HPDE6-E6E7 (cell line): ENCODE measurements at regions not wholly inside any gene's neighbourhood (a gene's known extent, or its start where the extent isn't known, plus 50 kb on each side); places are given as distances from the start of the nearest gene placed in this dataset.
"Not testable (repeated sequence)": the region's sequence is repeated elsewhere in the genome, so short reads cannot be mapped to it uniquely, and the experiment has no call there.

ENCODE experiments used
- DNase-seq: peaks from one replicate; pipeline ENCODE4 v3.0.0; 2011; ENCODE audit warnings: missing footprints; ENCODE audit errors: extremely low spot score

DNA sequence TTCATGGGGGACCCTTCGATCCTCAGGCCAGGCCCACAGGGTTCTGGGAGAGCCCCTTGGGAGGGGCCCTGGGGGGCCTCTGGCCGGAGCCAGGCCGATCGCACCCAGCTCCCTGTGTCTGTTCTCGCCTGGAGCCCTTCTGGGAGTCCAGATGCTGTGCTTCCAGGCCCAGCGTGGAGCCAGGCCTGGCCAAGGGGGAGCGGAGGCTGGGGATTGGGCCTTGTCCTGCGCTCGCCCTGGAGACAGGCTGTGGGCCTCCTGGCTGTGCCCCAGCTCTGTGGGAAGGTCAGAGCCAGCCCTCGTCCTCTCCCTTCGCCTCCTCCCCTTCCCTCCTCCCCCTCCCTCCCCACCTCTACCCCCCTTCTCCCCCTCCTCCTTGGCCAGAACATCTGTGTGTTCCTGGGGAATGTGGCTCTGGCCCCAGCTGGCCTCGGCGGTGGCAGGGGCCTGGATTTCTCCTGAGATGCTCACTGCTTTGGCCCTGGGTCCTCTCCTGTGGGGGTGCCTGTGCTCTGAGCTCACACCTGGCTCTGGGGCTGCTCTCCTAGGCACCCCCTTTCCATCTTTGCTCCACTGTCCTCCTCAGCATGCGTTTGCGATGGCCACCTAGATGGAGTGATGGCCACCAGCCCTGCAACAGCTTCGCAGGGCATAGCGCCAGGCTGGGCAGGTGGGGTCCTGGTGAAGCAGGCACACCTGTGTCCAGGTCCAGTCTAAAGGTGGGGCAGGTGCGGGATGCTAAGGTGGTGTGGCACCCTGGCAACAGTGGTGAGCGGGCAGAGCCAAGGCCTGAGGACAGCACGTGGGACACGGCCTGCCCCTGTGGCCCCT is 90.6 kb upstream of the CIBAR2 start:
- no peak for DNase-seq

DNA sequence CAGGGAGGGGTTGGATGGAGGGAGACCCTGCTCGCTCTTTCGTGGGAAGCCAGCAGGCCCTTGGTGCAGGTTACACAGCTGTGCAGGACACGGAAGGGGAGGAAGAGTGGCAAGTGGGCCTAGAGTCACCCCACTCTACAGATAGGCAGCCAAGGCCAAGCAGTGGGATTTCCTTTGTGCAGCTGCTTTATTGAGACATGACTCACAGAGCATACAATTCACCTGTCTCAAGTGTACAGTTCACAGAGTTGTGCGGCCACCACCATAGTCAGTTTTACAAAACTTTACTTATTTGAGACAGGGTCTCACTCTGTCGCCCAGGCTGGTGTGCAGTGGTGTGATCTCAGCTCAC is 91.2 kb upstream of the CIBAR2 start:
- DNase-seq, result no peak

DNA sequence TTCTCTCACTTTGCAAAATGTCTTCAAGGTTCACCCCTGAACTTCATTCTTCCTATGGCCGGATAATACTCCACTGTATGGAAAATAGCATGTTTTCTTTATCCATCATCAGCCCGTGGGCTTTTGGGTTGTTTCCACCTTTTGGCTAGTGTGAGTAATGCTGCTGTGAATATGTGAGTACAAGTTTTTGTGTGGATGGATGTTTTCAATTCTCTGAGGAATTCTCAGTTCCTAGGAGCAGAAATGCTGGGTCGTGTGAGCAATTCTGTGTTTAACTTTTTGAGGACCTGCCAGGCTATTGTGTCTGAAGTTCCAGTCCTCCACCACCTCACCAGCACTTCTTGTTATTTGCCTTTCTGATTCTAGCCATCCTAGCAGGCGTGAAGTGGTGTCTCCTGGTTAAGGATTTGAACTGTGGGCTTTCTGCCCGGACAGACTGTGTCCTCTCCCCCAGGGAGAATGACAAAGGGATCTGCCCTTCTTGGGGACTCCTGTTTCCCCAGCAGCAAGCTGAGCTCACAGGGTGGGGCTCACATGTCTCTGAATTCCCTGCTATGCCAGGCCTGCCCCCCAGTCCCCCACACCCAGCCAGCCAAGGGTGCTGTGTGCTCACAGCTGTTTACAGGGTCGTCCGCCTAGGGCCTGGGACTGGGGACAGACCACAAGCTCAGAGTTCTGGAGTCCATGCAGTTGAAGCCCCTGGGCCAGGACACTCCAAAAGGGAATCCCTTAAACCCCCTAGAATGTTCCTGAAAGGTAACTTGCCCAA is 92.2 kb upstream of the CIBAR2 start:
- no peak for DNase-seq

DNA sequence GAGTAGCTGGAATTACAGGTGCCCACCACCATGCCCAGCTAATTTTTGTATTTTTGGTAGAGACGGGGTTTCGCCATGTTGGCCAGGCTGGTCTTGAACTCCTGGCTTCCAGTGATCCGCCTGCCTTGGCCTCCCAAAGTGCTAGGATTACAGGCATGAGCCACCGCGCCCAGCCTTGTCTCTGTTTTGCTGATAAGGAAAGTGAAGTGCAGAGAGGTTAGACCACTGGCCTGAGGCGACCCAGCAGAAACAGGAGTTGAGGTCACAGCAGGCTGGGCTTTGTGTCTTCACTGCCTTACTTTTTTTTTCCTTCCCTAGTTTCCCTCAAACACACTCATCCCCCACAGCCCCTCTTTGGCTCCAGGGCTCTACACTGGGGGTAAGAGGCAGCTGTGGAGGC is 93.0 kb upstream of the CIBAR2 start:
- not testable (repeated sequence) for DNase-seq

DNA sequence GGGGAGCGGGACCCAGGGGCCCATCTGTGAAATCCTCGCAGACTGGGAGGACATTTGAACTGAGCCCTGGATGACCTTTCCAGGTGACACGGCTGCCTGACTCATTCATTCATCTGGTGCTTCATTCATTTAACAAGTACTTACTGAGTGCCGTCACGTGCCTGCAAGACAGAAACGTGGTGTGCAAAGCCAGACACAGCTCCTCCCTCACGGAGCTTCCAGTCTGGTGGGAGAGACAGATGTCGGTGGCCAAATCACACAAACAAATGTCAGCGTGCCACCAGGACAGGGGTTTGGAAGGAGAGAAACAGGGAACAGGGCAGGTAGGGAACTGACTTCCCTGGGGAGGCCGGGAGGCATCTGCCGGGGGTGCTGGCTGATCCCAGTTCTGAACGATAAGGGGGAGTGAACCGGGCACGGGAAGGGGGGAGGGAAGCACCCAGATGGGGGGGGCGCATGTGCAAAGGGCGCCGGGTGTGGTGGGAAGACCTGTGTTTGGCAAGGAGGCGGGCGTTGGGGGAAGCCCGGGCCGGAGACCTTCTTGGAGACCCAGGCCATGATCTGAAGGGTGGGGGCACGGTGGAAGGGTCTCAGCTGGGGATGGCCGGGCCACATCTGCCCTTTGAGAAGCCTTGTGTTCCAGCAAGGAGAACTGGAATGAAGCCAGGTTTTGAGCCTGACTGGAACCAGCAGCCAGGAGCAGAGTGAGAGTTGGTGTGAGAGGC is 93.6 kb upstream of the CIBAR2 start:
- no peak for DNase-seq

DNA sequence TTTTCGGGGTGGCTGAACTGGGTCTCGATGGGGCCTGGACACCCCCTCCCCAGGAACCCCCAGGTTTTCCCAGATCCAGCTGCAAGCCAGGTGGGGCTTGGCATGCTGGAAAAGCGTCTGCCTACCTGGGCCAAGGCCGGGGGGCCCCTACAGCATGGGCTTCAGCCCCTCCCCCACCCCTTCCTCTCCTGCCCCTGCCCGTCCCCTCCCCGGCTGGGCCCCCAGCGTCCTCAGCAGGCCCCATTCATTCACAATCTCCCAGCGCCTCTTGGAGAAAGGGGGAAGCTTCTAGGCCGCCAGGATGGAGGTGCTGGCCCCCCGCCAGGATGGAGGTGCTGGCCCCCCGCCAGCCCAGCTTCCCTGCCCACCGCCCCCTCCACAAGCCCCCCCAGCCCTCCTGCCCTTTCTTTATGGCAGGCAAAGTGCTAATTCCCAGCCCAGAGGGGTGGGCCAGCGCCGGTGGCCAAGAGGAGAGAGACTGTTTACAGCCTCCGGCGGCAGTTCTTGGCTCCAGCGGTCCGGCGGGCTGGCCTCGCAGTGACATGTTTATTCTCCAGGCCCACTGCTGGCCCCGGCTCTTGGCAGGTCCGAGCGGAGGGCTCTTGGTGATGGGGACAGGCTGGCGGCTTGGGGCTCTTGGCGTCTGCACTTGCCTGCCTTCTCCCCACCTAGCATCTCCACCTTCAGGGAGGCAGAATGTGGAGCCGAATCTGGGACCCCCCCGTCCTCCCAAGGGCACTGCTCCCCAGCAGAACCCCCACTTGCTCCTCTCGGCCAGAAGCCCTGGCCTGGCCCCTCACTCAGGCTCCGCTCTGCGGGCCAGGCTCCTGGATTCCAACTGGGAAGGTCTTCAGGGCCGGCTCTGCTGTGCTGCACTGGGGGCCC is 94.4 kb upstream of the CIBAR2 start:
- no peak for DNase-seq

DNA sequence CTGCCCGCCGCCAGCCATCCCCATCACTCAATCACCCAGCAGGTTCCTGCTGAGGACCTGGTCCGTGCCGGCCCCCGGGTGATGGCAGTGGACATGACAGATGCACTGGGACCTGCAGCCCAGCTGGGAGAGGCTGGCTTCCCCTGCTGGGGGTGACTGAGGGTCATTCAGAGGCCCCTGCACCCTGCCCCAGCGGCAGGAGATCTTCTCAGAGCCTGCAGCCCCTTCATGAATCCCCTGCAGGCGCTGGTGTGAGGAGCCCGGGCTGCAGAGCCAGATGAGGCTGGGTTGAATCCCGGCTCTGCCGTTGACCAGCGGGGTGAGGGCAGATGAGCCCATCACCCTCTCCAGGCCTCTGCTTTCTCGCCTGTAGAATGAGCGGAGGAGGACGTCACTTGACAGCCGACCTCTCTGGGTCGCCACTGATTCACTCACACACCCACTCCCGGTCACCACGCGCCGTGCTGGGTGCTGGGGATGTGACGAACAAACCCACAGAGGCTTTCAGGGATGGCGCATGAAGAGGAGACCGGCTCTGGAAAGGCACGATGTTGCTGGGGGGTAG is 95.2 kb upstream of the CIBAR2 start:
- DNase-seq, result no peak

DNA sequence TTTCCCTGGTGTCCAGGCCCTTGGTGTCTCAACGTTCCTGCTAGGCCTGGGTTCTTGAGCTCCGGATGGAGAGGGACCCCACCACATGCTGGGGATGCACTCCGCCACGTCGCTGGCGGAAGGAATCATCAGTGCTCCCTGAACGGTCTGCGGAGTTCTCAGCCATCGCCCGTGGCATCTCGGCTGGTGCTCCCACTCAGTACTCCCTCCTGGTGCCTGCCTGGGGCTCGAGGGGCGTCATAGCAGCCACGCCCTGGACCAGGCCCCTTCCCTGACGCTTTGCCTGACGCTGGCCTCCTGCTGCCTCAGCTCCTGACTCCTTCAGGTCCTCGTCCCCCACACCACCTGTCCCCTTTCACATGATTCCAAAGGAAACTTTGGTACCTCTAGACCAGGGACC is 95.9 kb upstream of the CIBAR2 start:
- DNase-seq, result no peak

DNA sequence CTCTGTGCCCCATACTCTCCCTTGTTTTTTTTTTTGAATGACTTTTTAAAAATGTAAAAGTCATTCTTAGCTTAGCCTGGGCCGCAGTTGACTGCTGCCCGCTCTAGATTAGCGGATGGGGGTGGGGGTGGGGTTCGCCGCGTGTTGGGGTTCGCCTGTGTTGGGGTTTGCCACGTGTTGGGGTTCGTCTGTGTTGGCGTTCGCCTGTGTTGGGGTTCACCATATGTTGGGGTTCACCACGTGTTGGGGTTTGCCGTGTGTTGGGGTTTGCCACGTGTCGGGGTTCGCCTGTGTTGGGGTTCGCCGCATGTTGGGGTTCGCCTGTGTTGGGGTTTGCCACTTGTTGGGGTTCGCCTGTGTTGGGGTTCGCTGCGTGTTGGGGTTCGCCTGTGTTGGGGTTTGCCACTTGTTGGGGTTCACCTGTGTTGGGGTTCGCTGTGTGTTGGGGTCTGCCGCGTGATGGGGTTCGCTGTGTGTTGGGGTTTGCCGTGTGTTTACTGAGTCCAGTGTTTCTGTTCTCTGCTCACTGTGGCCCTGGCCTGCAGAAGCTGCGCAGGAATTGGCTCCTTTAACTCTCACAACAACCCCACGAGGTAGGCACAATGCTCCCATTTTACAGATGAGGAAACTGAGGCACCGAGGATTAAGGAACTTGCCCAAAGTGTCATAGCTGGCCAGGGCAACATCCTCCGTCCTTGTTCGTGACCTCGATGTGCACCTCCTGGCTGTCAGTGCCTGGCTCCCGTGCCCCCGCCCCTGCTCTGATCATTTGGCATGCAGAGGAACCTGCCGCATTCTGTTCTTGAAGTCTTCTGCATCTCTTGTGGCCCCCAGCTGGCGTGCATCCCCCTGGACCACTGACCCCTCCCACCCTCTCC is 96.6 kb upstream of the CIBAR2 start:
- no peak for DNase-seq

DNA sequence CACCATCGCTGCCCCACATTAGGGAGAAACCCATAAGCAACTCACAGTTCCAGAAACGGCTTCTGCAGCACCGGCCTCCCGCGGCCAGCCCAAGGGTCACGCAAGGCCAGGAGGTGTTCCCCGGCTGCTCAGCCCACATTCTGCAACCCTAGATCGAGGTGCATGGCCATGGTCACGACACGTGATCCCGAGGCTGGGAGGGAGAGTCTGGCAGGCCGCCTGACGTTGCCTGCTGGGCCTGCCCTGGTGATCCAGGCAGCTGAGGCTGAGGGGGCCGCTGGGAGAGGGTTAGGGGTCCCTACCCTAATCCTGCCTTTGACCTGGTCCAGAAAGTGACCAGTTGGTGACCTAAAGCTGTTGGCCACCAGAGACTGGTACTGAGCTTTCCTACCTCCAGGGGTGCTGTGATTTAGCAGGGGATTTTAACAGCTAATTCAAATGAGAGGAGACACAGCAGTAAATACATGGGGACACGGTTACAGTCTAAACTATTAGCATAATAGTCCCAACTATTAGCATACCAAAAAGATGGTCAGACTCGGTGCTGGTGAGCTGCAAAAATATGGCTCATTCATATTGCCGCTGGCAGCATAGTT is 97.4 kb upstream of the CIBAR2 start:
- no peak for DNase-seq

DNA sequence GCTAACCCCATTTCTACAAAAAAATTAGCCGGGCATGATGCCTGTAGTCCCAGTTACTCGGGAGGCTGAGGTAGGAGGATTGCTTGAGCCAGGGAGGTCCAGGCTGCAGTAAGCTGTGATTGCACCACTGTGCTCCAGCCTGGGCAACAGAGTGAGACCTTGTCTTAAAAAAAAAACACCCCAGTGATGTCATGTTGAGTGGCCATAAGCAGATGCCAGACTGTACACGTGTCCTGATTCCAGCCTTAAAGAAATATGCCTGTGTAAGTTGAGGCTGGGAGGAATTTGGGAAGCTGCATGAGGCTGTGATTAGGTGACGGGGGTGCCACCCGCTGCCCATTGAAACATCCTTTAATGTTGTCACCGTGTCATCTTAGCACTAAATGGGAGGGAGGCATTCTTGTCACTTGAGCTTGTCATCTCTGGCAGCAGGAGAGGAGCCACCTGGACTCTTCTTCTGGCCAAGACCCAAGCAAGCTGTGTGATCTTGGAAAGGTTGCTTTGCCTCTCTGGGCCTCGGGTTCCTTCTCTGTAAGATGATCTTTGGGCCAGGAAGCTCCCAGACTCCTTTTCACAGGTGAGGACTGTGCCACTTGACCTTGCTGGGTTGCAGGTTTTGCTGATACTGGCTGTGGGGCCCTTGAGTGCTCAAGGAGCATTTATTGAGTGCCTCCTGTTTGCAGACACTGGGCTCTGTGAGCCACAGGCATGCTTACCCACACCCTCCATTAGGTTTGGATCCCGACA is 98.3 kb upstream of the CIBAR2 start:
- no peak for DNase-seq

DNA sequence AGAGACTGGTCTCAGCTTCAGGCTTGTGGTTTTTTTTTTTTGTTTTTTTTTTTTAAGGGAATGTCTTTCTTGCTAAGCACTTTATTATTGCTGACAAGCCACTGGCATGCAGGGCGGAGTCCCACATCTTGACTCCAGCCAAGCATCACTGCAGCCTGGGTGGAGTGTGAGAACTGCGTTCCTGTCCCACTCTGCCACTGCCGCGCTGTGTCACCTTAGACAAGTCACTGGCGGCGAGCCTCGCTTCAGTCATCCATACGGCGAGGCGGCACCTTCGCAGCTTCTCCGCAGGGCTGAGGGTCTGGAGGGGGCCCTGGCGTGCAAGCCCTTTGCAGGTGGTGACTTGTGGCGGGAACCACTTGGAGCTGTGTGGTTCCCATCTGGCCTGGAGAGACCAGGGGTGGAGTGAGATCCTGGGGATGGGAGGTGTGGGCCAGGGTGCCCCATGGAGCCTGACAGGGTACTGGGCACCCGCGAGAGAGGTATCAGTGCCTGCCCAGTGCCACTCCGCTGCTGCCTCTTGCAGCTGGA is 99.1 kb upstream of the CIBAR2 start:
- no peak for DNase-seq

DNA sequence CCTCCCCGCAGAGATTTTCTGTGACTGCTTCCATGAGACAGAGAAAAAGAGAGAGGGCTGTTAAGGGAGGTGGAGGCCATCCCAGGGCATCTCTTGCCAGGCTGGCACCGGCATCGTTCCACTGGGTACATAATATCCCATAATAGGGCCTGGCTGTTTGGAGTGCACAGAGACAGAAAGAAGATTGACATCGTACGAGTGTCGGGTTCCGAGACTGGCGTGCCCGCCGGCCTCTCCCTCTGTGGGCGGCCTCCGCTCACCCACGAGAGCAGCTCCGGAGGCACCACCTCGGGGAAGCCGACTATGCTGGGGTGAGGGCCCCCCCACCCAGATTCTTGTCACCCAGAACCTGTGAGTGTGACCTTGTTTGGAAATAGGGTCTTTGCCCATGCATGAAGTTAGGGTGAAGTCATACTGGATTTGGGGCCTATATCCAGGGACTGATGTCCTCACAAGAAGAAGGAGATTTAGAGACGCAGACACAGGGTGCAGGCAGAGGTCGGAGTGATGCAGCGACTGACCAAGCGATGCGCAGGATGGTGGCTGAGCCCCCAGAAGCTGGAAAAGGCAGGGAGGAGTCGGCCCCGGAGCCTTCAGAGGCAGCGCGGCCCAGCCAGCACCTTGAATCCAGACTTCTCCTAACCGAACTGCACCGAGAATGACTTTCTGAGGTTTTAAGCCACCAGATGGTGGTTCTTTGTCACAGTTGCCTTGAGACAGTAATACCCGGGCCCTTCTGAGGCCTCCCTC is 101.8 kb upstream of the CIBAR2 start:
- no peak for DNase-seq

DNA sequence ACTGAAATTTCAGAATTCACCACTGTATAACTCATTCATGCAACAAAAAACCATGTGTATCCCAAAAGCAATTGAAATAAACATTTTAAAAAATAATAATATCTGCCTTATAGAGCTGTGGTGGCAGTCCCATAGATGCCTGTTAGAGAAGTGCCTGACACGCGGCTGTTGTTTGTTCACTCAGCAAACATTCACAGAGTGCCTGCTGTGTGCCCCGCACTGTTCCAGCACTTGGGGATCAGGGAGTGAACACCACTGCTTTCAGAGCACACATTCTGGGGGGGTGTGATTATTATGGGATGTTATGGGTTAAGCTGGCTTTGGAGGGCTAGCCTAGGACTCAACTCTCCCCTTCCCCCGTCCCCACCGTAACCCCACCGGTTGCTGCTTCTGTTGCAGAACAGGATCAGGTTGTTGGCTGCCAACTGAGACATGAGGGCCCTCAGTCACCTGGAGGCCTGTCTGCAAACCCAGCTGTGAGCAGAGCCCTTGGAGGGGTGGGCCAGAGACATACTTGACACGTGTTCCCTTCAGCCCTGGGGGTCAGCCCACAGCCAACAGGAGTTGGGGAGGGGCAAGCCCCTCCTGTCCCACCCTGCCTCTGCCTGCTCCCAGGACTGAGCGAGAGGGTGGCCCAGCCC is 103.3 kb upstream of the CIBAR2 start:
- DNase-seq, result no peak

DNA sequence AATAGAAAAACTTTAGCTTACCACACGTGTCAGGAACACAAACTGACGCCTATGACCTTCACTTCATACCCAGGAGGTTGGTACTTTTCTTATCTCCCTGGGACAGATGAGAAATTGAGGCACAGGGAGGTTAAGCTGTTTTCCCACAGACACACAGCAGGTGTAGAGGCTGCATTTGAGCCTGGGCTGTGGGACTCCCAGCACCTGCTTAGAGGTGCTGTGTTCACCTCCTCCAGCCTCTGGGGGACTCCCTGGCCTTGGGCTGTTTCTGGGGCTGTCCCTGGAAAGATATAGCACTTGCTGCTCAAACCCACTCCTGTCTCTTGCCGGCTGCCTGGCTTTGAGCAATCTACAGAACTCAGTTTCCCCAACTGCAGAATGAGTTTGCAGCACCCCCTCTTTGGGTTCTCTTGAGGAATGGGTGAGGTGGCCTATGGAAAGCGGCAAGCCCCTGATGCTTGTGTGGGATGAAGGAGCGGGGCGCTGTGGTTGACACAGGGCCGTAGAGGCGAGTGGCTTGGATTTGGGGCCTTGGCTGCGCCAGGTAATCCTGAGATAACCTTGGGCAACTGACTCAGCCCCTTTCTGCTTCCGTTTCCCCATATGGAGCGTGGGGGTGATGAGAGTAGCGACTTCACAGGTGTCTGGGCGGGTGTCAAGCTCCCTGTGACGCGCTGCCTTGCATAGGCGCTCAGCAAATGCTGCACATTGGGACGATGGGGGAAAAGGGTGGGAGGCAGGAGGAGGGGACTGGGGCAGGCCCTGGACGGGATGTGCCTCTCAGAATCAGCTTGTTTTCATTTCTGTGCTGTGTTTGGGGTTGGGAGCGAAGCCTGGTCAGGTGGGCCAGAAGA is 104.5 kb upstream of the CIBAR2 start:
- no peak for DNase-seq

DNA sequence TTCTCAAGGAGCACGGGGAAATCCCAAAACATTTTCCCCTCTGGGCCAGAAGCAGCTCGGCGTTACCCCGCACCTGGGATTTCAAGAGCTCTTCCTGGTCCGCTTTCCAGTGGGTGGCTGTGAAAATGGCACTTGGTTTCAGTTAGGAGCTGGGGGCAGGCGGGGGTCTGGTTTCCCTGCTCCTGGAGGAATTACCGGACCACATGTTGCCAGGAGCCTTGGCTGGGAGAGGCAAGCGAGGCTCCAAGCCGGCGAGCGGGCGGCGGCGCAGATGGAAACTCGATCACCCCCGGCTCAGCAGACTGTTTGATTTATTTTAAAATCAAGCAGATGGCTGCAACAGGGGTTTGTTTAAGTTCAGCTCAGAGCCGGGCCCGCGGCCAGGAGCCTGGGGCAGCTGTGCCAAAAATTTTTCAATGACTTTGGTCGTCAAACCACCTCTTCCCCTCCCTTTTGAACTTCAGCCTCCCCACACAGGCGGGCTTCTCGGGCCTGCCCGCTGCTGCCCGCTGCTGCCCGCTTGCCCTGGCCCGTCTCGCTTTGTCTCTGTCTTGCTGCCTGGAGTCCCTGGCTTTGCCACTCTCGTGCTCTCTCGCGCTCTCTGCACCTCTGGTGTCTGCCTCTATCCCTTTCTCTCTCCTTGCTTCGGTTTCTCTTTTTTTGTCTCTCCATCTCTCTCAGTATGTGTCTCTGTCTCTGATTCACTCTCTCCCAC is 108.0 kb upstream of the CIBAR2 start:
- DNase-seq, result peak; percentile 79
